ENCODE measurements at regions not wholly inside any gene's neighbourhood (a gene's known extent, or its start where the extent isn't known, plus 50 kb on each side); places are given as distances from the start of the nearest gene placed in this dataset.

- TF ChIP-seq CTCF (IDR thresholded peaks at IDR 0.05), result no peak
- TF ChIP-seq EP300 (IDR thresholded peaks at IDR 0.05), result no peak
- no peak for TF ChIP-seq POLR2A (IDR thresholded peaks at IDR 0.05)
- no peaks in the 10 kb centered on the region for H3K9me3 ChIP-seq
- DNase-seq (ENCODE audit: low spot score in 2 of 2), result no peak
- H3K36me3 ChIP-seq, result no peaks in the 10 kb centered on the region
- no peaks in the 10 kb centered on the region for H3K27me3 ChIP-seq
- 83 to 84% methylated on average over 3 of the region's 3 CpGs for WGBS, 2 donors
- H3K4me1 ChIP-seq, result no peaks in the 10 kb centered on the region
- no peak overlapping the region for H3K27ac ChIP-seq
- no peak overlapping the region for H3K4me3 ChIP-seq
Observed at GRCh38 chr13:24100188-24100587, 60.3 kb upstream of the SPATA13 start.

GRCh38 chr13:24103782-24104372 is 56.6 kb upstream of the SPATA13 start:
- Histone ChIP-seq H3K27me3 (no peaks in the 10 kb centered on the region), H3K9me3 (no peaks in the 10 kb centered on the region), H3K4me1 (no peaks in the 10 kb centered on the region), H3K4me3 (no peak overlapping the region), H3K27ac (no peak overlapping the region), H3K36me3 (no peaks in the 10 kb centered on the region)
- WGBS, 2 donors, result 49 to 54% methylated on average over 9 of the region's 9 CpGs
- TF ChIP-seq POLR2A (IDR thresholded peaks at IDR 0.05) (no peak), CTCF (IDR thresholded peaks at IDR 0.05) (no peak), EP300 (IDR thresholded peaks at IDR 0.05) (no peak)
- DNase-seq (ENCODE audit: low spot score in 2 of 2), result no peak

- no peaks in the 10 kb centered on the region for H3K27me3 ChIP-seq
- no peak for DNase-seq (ENCODE audit: low spot score in 2 of 2)
- no peak overlapping the region for H3K27ac ChIP-seq
- H3K4me3 ChIP-seq, result no peak overlapping the region
- WGBS, 2 donors, result 68 to 72% methylated on average over 2 of the region's 2 CpGs
- H3K36me3 ChIP-seq, result no peaks in the 10 kb centered on the region
- no peaks in the 10 kb centered on the region for H3K9me3 ChIP-seq
- TF ChIP-seq EP300 (IDR thresholded peaks at IDR 0.05) (no peak), CTCF (IDR thresholded peaks at IDR 0.05) (no peak), POLR2A (IDR thresholded peaks at IDR 0.05) (no peak)
- no peaks in the 10 kb centered on the region for H3K4me1 ChIP-seq
Observed at GRCh38 chr13:24104723-24105122, 55.8 kb upstream of the SPATA13 start.

GRCh38 chr13:24106429-24106828 is 54.1 kb upstream of the SPATA13 start:
- H3K4me3 ChIP-seq, result no peak overlapping the region
- no peaks in the 10 kb centered on the region for H3K4me1 ChIP-seq
- no peaks in the 10 kb centered on the region for H3K9me3 ChIP-seq
- TF ChIP-seq CTCF (IDR thresholded peaks at IDR 0.05) (no peak), POLR2A (IDR thresholded peaks at IDR 0.05) (no peak), EP300 (IDR thresholded peaks at IDR 0.05) (no peak)
- whole genome bisulfite sequencing, 2 donors, result 39 to 41% methylated on average over 5 of the region's 5 CpGs
- no peaks in the 10 kb centered on the region for H3K27me3 ChIP-seq
- no peak for DNase-seq (ENCODE audit: low spot score in 2 of 2)
- H3K27ac ChIP-seq, result no peak overlapping the region
- no peaks in the 10 kb centered on the region for H3K36me3 ChIP-seq

- H3K9me3 ChIP-seq, result no peaks in the 10 kb centered on the region
- H3K36me3 ChIP-seq, result no peaks in the 10 kb centered on the region
- H3K4me1 ChIP-seq, result no peaks in the 10 kb centered on the region
- H3K4me3 ChIP-seq, result no peak overlapping the region
- no peak for TF ChIP-seq POLR2A (IDR thresholded peaks at IDR 0.05)
- no peak for TF ChIP-seq EP300 (IDR thresholded peaks at IDR 0.05)
- TF ChIP-seq CTCF (IDR thresholded peaks at IDR 0.05), result no peak
- 53 to 55% methylated on average over 16 of the region's 16 CpGs for WGBS, 2 donors
- H3K27ac ChIP-seq, result peak overlapping the region in 1 of 4 donors; percentile 34
- no peaks in the 10 kb centered on the region for H3K27me3 ChIP-seq
- no peak for DNase-seq (ENCODE audit: low spot score in 2 of 2)
Observed at GRCh38 chr13:24107955-24108614, 52.4 kb upstream of the SPATA13 start.
